ENCODE measurements at regions not wholly inside any gene's neighbourhood (a gene's known extent, or its start where the extent isn't known, plus 50 kb on each side); places are given as distances from the start of the nearest gene placed in this dataset.

DNA sequence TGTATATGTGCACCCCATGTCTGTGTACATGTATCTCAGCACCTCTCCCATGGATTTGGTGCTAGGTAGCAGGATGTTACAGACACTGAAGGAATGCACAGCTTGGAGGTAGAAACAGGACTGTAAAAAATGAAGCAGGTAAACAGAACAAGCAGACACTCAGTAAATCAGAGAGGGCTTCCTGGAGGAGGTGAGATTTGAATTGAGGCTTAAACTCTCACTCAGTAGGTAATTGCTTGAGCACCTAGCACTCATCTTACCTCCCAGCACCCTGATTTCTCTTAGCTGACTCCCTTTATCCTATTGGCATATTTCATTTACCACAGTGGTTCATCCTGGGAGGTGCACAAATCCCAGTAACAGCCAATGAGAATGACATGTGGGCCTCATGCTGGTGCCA lies 537.9 kb upstream of the RAB6C start:
- no peak for DNase-seq (ENCODE audit: low read depth, low spot score)

DNA sequence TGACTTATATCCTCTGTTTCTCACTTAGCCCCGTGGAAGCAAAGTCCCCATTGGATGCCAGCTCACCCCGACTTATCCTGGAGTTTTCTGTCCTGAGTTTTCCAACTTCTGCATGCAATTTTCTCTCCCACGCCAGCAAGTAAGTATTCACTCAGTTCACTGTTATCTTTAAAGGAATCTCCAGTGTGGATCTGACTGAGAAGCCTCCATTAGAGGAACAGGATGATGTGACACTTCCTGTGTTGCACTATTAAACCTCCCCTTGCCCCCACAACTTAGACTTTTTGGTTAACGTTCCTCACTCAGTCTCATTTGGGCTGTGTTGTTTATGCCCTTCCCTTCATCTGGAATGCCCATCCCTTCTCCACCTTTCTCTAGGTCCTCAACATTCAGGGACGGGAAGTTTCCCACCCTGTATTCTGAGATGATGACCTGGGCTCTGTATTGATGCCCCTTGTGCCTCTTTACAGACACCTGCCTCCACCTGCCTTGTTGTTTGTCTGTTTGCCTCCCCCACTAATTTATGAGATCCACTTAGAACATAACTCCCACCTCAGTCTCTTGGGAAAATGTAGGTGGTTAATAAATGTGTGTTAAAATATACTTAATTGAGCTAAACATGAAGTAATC lies 536.1 kb upstream of the RAB6C start:
- DNase-seq (ENCODE audit: low read depth, low spot score): no peak

DNA sequence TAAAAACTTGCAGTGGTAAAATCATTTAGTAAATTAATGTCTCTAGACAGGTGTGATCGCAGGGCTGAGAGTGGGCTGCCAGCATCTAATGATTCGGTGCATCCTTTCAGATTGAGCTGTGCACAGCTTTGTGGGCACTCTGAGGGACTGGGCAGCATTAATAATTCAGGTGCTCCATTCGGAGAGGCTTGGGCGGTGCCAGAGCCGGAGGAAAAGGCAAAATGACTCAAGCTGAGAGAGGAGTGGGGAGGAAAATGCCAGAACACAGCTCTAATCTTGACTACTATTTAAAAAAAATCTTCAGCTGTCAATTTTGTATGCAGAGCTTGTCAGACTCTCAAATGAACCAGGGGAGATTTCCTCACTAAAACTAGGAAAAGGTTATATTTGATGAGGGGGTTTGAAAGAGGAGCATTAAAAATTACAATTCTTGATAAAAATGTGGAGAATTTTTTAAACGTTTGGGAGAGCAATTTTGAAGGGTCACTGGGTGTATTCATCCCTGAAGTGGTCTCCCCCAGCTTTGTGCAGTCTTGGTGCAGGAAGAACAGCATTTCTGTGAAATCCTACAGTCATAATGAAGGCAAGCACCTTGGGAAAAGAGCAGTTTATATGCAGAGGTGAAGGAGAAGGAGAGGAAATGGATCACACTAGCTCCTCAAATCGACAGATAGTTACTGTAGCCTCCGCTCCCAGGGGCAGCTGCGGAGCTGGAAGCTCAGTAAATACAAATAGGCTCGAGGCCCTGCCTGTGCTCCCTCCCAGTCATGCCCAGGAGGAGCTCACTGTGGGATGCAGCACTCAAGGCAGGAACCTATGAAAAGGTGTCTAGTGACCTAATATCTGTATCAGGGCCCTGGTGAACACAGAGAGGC lies 535.4 kb upstream of the RAB6C start:
- no peak for DNase-seq (ENCODE audit: low read depth, low spot score)

DNA sequence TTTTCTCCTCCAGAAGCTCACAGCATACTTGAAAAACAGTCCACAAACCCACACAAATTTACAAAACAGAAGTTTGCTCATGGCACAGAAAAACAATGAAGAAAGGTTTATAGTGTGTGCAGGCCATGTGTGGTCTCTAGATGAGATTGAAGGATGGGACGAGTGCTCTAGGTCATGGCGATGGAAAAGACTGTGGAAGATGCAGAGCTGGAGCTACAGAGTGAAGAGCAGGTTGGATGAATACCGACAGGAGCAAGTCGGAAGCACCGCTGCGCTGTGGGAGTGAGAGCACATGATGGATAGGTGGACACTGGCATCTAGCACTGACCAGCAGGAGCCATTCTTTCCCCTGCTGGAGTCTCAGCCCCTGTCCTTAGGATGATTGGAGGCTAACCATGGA lies 534.7 kb upstream of the RAB6C start:
- DNase-seq (ENCODE audit: low read depth, low spot score): no peak

DNA sequence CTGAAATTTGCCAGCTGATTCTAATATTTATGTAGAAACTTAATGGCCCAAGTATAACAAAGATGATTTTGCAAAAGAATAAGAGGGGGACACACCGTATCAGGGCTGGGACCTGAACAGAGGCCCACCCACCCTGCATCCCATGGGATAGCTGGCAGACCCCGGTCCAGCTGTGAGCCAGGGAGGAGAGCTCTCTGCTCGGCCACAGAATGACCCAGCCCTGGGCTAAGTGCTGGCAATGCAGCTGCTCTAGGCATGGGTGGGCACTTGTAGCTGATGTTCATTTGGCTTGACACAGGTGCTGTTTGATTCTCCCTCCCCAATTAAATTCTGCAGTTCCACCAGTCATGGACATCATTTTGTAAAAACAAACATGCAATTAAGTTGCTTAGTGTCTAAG lies 522.8 kb upstream of the RAB6C start:
- no peak for DNase-seq (ENCODE audit: low read depth, low spot score)

DNA sequence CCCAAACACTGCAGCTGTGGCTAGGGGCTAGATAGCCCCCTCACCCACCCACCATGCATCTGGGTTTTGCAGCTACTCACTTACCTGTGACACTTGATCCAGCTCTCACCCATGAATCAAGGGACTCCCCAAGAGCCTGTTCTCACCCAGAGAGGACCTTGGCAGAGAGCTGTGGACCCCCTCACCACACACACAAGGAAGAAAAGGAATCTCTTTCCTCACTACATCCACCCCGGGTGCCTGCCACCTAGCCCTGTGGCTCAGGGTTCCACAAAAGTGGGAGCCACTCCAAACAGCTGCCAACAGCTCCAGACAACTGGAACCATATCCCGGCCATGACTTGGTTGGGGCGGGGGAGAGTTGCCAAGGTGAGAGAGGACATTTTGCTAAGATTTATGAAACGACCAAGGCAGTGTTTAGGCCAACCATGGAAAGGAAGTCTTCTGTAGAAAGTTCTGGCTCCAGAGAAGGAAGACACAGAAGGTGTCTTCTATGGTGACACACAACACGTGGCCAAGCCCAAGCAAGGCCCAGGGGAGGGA lies 522.1 kb upstream of the RAB6C start:
- DNase-seq (ENCODE audit: low read depth, low spot score): no peak

DNA sequence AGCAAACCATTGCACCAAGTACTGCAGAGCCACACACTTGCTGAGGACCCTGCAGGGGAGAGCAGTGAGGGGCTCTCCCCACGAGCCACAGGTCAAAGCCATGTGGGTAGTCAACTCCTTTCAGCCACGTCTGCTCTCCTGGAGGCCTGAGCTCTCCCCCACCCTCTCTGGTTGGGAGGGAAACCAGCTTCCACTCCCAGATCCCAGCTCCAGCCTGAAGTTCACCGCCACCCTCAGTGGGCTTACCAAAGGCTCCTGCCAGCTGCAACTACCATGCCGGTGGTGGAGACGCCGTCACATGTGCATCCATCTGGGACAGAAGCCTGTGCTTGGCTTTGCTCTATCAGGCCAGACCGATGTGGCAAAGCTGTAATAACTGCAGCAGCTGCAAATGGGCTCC lies 521.5 kb upstream of the RAB6C start:
- DNase-seq (ENCODE audit: low read depth, low spot score): no peak

DNA sequence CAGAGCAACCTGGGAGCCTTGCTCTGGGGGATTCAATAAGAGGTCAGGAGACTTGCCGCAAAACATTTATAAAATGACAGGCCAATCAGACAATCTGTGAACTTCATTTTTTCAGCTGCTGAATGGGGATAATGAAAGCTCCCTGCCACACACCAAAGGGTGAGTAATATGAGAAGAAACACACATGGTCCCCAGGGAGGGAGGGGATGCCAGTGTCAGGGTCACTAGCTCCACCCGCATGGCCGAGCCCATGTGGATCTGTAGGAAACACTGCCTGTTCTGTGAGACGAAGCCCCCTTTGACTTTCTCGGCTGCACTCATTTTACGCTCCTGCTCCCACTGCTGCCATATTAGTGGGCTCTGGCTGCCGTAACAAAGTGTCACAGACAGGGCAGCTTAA lies 521.0 kb upstream of the RAB6C start:
- no peak for DNase-seq (ENCODE audit: low read depth, low spot score)

DNA sequence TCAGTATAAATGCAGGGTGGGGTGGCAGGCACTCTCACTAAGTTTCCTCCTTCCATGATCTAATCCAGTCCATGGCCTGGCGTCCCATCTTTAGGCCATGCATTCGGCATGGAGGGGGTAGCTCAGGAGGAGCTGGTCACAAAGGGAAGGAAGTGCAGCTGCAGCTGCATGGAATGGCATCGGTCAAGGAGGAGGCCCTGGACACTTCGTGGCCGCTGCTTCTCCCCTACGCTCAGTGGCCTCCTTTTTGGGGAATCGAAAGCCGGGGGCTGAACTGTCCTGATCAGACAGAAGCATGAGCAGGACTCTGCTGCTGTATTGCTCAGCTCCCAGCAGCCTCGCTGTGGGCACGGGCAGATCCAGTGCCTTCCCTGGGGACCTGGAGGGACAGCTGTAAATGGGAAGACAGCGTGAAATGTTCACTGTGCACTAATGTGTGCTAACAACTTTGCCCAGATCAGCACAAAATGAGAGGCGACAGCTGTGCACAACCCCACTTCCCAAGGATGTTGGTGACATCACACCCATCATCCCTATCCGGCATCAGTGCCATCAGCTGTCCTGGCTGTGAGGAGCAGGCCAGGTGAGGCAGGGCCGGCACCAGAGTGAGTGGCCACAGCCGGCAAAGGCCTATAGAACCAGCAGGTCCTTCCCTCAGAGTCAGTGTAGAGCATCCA lies 520.1 kb upstream of the RAB6C start:
- no peak for DNase-seq (ENCODE audit: low read depth, low spot score)

DNA sequence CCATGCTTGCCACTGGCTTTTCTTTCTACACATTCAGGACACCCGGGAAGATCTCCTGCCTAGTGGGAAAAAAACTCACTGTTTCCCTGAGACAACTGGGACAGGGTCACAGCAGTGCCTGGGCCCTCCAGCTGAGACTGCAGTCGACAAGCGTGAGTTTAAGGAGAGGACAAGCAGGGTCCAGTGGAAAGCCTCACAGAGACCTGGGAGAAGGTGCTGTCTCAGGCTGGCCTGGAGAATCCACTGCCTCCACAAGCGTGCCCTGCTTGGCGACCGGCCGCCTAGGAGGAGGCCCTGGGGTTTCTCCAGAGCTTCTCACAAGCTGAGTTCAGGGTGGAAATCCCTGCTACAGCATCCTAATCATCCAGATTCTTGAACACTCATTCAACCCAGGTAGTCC lies 519.6 kb upstream of the RAB6C start:
- DNase-seq (ENCODE audit: low read depth, low spot score): no peak

DNA sequence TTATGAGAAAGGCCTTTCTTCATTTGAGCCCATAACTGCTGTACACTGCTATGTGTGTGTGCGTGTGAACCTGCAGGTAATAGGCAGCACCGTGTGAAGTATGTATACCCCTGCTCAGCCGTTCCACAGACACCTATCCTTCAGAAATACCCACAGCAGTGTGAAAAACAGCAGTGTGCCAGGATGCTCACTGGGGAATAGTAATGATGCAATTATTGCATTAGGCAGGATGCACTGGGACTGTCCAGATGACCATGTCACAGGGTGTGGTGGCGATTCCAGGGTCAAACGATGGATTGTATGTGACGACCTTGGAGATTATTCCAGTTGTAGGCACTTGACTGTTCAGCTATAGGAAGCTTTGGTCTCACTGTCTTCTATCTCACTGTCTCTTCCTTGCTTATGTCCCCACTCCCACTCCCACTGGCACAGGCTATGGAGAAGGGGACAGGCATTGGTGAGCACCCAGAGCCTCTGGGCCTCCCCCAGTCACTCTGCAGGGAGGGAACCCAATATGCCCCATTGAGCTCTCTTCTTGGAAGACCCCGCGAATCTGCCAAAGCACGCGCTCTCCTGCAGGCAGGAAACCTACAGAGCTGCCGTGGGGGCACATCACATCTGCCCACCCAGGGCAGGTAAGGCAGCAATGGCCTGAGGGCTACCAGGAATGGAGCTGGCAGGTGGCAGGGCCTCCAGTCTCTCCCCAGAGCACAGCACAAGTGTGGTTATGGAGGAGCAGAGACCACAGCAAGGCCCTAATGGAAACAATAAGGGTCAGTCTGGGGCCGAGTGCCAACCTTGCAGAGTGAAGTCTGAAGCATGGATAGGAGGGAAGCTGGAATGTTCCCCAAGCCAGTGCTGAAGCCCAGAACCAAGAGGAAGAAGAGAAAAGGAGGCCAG lies 518.9 kb upstream of the RAB6C start:
- DNase-seq (ENCODE audit: low read depth, low spot score): no peak

DNA sequence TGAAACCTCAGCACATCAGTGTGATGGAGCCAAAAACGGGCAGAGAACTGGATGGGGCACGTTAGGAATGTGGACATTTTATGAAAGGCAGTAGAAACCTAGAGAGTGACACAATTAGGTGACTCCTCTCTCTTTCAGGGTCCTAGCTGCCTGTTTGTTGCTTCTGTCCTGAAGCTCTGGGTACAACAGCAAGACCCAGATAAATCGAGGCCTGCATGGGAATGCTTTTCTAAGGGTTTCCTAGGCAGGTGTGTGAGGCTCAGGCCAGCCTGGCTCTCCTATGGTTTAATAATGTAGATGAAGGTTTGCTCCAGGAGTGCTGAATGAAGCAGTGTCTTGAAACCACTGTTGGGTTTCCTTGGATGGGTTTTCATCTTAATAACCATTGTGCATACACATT lies 517.1 kb upstream of the RAB6C start:
- no peak for DNase-seq (ENCODE audit: low read depth, low spot score)

DNA sequence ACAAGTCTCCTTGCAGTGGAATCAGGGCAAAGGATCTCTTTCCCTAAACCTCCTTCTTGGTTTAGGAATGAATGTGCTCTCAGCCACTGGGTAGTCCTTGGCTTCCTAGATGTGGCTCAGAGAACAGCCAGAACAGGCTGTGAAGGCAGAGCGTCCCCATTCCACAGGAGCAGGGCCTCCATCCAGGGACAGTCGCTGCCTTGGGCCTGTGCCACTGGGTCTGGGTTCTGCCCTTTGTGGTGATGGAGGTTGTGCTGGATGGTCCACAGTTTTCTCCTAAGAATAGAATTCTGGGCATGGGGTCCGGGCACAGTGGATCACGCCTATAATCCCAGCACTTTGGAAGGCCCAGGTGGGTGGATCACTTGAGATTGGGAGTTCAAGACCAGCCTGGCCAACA lies 516.5 kb upstream of the RAB6C start:
- DNase-seq (ENCODE audit: low read depth, low spot score): no peak

DNA sequence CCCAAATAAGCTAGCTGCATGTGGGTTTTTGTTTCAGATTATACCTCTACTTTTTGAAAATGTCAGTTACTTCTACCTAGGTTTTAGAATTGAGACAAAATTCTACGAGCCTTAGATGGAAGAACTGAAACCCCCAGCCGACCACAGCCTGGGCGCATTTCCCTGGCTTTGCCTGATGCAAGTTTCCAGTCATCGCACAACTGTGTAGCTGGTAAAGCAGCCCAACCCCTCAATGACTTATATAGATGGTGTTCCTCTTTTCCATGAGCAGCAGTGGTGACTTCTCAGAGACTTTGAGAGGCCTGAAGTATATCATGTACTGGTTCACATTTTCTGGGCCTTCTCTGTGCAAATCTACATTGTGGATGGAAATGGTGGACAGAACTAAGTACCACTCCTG lies 515.4 kb upstream of the RAB6C start:
- DNase-seq (ENCODE audit: low read depth, low spot score): no peak

DNA sequence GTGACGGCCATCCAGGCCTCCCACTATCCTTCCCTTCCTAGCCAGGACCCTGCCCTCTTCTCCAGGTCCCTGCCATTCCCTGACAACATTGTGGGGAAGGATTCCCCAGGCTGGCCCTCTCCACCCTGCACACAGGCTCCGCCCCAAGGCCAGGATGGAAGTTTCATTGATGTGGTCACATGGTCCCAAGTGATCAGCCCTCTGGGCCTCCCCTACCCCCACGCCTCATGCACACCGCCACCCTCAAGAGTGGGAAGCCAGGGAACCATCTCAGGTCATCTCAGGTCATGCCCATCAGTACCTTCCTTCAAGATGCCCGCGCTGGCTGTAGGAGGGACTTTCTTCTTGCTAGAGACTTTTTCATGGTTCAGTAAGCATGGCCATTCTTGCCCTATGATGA lies 514.8 kb upstream of the RAB6C start:
- no peak for DNase-seq (ENCODE audit: low read depth, low spot score)

DNA sequence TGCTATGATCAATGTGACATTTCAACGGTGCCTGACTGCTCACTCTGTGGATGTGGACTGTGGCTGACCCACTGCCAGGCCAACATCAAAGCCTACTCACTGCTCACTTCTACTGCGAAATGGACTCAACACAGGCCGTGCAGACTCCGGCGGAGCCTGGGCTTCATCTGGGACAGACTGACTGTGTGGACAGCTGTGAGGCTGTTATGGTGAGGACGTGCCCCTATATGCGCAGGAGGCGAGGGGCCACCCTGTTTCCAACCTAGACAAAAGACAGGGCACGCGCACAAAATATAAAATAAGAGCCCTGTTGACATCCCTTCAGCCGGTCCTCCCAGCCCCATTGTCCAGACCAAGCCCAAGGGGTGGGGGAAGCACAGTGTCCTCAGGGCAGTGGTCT lies 514.4 kb upstream of the RAB6C start:
- no peak for DNase-seq (ENCODE audit: low read depth, low spot score)

DNA sequence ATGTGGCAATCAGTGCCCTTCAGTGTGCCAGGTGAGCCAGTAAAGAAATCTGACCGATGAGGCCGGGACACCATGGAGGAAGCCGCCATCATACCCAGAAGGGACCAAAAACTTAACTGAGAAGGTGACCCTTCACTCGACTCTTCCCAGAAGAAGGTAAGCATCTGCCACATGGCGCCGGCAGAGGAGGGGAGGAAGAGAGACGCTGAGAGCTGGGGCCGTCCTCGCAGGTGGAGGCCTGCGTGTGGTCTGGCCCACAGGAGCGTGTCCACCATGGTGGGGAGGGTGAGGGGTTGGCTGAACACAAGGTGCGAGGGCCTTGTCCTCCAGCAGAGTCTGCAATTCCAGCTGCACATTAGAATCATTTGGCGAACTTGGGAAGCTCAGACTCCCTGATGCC lies 513.1 kb upstream of the RAB6C start:
- no peak for DNase-seq (ENCODE audit: low read depth, low spot score)

DNA sequence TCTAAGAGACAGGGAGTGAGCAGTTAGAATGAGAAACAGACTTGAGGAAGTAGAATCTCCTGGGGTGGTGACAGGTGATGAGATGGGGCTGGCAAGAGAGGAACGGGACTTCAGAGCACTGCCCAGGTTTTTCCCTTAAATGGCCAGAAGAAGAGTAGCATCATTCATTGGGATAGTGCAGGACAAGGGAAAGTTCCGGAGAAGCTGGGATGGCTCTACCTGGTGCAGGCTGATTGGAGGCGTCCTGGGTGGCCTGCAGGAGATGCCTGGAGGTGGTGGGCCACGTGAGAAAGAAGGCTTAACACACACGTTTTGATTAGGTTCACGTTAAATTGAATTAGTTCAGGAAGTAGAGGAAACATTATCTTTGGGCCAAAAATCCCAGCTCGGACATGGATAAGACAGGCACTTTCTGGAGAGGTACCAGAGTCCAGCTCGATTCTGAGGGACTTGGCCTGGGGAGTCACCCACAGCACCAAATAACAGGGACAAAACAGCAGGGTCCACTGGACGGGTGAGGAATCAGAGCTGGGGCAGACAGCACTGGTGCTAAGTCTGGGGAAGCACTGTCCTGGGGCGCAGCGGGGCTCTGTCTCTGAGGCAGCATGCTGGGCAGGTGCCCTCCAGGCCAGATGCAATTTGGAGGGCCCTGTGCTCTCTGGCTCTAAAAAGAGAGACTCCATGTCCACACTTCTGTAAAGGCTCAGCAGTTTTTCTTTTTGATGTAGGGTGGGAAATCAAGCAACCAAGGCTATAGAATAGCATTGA lies 512.3 kb upstream of the RAB6C start:
- no peak for DNase-seq (ENCODE audit: low read depth, low spot score)

DNA sequence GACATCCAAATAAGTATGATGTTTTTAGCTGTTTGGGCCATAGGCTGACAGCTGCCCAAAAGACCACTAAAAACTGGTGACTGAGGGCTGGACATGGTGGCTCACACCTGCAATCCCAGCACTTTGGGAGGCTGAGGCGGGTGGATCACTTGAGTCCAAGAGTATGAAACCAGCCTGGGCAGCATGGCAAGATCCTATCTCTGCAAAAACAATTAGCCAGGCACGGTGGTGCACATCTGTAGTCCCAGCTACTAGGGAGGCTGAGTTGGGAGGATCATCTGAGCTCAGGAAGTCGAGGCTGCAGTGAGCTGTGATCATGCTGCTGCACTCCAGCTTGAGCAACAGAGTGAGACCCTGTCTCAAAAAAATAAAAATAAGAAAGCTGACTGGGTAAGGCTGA lies 511.5 kb upstream of the RAB6C start:
- no peak for DNase-seq (ENCODE audit: low read depth, low spot score)

DNA sequence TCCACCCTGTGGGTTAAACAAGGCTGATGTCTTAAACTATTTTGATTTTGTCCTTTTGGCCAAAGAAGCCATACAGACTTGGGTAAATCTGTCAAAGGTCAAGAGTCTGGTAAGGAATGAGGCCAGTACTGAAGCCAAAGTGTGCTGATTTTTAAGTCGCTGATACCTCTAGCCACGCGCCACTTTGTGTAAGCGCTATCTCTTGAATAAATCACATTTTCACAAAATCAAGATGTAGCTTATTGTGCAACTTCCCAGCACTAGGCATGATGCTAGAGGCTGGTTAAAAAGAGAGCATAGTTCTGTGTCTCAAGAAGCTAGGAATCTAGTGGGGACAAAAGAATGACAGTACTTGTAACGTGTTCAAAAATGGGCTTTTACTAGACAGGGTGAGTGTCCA lies 510.6 kb upstream of the RAB6C start:
- DNase-seq (ENCODE audit: low read depth, low spot score): no peak

DNA sequence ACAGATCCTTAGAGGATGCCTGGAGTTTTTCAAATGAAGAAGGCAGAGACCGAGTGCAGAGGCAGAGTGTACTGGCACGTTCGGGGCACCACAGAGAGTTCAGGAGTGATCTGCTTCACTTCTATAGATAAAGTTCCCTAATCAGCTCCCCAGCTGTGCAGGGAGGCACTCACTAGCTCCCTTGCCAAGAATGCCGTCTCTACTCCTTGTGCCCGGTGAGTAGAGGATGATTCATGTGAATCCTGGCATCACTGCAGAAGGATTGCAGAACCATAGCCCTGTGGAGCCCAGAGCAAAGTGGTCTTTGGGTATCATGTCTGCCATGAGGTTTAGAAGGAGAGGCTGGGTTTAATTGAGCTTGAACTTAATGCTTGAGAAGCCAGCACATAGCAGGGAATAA lies 510.1 kb upstream of the RAB6C start:
- DNase-seq (ENCODE audit: low read depth, low spot score): no peak
